ENCODE measurements at regions not wholly inside any gene's neighbourhood (a gene's known extent, or its start where the extent isn't known, plus 50 kb on each side); places are given as distances from the start of the nearest gene placed in this dataset.
A peak's percentile ranks its signal among the peaks of the same experiment; 100 is the strongest.

DNA sequence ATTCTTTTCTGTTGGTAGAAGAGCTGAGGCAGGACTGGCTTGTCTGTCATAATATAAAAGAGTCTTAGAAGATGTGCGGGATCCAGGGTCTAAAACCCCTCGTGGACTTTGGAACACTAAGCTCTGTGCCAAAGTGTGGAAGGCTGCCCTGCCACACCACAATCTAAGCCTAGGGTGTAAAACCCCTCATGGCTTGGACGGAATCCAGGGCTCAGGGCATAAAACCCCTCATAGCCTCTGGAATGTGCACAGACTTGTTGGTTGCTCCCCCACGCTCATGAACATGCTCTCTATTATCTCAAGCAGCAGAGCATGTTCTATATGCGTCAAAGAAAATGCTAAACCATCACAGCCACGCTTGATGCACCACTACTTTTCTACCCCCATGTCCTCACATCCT is 483.6 kb downstream of the GABRG1 start:
- in situ Hi-C loops (cut with HindIII; ENCODE audit: low pct_ligation_motif_present, low sequenced_read_pairs): no loop called here
- Histone ChIP-seq H3K27ac (no peak overlapping the region), H3K36me3 (replicated peaks) (no peaks in the 10 kb centered on the region), H3K4me3 (ENCODE audit: low read depth, low read length) (no peak overlapping the region), H3K27me3 (replicated peaks) (no peaks in the 10 kb centered on the region)
- no peak for DNase-seq
- TF ChIP-seq, protein P1, sequence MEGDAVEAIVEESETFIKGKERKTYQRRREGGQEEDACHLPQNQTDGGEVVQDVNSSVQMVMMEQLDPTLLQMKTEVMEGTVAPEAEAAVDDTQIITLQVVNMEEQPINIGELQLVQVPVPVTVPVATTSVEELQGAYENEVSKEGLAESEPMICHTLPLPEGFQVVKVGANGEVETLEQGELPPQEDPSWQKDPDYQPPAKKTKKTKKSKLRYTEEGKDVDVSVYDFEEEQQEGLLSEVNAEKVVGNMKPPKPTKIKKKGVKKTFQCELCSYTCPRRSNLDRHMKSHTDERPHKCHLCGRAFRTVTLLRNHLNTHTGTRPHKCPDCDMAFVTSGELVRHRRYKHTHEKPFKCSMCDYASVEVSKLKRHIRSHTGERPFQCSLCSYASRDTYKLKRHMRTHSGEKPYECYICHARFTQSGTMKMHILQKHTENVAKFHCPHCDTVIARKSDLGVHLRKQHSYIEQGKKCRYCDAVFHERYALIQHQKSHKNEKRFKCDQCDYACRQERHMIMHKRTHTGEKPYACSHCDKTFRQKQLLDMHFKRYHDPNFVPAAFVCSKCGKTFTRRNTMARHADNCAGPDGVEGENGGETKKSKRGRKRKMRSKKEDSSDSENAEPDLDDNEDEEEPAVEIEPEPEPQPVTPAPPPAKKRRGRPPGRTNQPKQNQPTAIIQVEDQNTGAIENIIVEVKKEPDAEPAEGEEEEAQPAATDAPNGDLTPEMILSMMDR (IDR thresholded peaks at IDR 0.05; ENCODE audit: low read depth, low read length, missing control alignments): no peak

DNA sequence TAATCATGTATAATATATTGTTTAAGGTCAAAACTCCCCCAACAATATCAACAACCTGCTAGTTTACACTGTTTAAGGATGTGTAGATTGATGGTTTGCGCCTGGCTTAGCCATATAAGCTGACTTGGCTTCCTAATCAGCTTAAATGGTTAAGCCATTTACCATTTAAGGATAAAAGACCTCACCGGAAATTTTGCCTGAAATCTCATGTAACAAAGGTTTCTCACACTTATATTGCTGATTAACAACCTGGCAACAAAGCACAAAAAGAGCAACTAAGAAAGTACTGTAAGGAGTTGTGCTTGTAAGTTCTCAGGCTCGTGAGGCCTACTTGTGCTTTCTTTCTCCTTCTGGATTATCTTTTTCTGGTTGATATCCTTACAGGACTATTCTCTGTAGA is 485.2 kb downstream of the GABRG1 start:
- Histone ChIP-seq H3K4me3 (ENCODE audit: low read depth, low read length) (no peak overlapping the region), H3K27me3 (replicated peaks) (no peaks in the 10 kb centered on the region), H3K36me3 (replicated peaks) (no peaks in the 10 kb centered on the region), H3K27ac (no peak overlapping the region)
- DNase-seq: no peak
- TF ChIP-seq, protein P1 (IDR thresholded peaks at IDR 0.05; ENCODE audit: low read depth, low read length, missing control alignments): no peak
- in situ Hi-C loops (cut with HindIII; ENCODE audit: low pct_ligation_motif_present, low sequenced_read_pairs): no loop called here

DNA sequence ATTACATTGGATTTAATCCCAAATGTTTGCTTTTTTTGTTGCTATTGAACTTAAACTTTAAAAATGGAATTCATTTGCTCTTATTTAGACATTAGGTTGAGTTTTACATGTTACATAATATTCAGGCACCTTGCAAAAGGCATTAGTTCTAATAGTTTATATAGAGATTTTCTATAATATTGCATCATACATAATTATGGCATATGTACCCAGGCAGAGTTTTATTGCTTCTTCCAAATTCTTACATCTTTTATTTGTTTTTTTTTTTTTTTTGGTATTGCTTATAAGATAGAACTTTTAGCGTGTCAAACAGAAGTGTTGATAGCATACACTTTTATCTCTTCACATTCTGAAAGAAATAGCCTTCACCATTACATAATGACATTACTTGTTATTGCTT is 487.7 kb downstream of the GABRG1 start:
- Histone ChIP-seq H3K27me3 (replicated peaks) (no peaks in the 10 kb centered on the region), H3K27ac (no peak overlapping the region), H3K36me3 (replicated peaks) (no peaks in the 10 kb centered on the region), H3K4me3 (ENCODE audit: low read depth, low read length) (no peak overlapping the region)
- in situ Hi-C loops (cut with HindIII; ENCODE audit: low pct_ligation_motif_present, low sequenced_read_pairs): no loop called here
- TF ChIP-seq, protein P1 (IDR thresholded peaks at IDR 0.05; ENCODE audit: low read depth, low read length, missing control alignments): no peak
- DNase-seq: no peak

DNA sequence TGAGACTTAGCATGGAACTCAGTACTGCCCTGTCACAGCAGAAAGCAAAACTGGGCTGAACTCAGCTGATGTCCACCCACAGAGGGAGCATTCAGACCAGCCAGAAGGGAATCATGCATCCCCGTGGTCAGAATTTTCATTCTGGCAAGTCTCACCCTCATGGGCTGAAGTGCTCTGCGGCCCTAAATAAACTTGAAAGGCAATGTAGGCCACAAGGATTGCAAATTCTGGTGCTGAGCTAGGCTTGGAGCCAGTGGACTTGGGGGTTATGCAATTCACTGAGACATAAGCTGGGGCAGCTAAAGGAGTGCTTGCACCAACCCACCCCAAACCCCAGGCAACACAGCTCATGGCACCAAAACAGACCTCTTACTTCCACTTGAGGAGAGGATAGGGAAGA is 494.1 kb downstream of the GABRG1 start:
- no peaks in the 10 kb centered on the region for H3K36me3 ChIP-seq (replicated peaks)
- in situ Hi-C loops (cut with HindIII; ENCODE audit: low pct_ligation_motif_present, low sequenced_read_pairs): no loop called here
- H3K27ac ChIP-seq: no peak overlapping the region
- H3K27me3 ChIP-seq (replicated peaks): no peaks in the 10 kb centered on the region
- no peak overlapping the region for H3K4me3 ChIP-seq (ENCODE audit: low read depth, low read length)
- TF ChIP-seq, protein P1 (IDR thresholded peaks at IDR 0.05; ENCODE audit: low read depth, low read length, missing control alignments): no peak
- DNase-seq: no peak

DNA sequence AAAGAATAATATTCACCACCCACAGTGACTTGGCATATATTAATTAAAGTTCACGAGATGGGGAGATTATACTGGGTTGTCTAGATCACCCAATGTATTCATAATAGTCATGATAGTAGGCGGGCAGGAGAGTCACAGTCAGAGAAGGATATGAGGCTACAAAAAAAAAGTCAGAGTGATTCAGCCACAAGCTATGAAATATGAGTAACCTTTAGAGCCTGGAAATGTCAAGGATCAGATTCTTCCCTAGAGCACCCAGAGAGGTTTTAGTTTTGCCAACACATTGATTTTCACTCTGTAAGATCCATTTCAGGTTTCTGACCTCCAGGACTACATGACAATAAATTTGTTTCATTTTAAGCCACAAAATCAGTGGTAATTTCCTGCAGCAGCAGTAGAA is 501.9 kb downstream of the GABRG1 start:
- in situ Hi-C loops (cut with HindIII; ENCODE audit: low pct_ligation_motif_present, low sequenced_read_pairs): no loop called here
- DNase-seq: peak; percentile 2
- Histone ChIP-seq H3K27ac (no peak overlapping the region), H3K27me3 (replicated peaks) (no peaks in the 10 kb centered on the region), H3K36me3 (replicated peaks) (no peaks in the 10 kb centered on the region), H3K4me3 (ENCODE audit: low read depth, low read length) (no peak overlapping the region)
- TF ChIP-seq, protein P1 (IDR thresholded peaks at IDR 0.05; ENCODE audit: low read depth, low read length, missing control alignments): no peak

DNA sequence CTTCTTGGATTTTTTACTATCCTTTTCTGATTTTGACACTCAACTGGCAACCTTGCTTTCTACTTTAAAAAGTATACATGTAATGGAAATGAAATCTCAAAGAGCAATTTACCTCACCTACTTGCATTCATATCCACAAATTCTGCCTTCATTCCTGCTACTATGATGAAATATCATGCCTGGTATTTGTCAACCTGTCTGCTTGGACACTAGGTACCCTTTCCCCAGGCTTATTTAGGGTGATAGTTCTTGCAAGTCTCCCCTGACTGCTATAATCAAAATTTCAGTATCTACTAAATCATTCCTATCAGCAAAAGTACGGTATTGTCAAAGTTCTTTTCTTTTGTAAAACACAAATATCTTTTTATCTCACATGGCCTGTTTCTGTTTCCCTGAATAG is 503.0 kb downstream of the GABRG1 start:
- in situ Hi-C loops (cut with HindIII; ENCODE audit: low pct_ligation_motif_present, low sequenced_read_pairs): no loop called here
- no peak for DNase-seq
- TF ChIP-seq, protein P1 (IDR thresholded peaks at IDR 0.05; ENCODE audit: low read depth, low read length, missing control alignments): no peak

More for the DNA sequence above, 503.0 kb downstream of the GABRG1 start:
- H3K27me3 ChIP-seq (replicated peaks): no peaks in the 10 kb centered on the region
- H3K27ac ChIP-seq: no peak overlapping the region
- H3K36me3 ChIP-seq (replicated peaks): no peaks in the 10 kb centered on the region
- no peak overlapping the region for H3K4me3 ChIP-seq (ENCODE audit: low read depth, low read length)

All from brain microvascular endothelial cell (primary cell).